ENCODE measurements at regions not wholly inside any gene's neighbourhood (a gene's known extent, or its start where the extent isn't known, plus 50 kb on each side); places are given as distances from the start of the nearest gene placed in this dataset.
"Not testable (repeated sequence)": the region's sequence is repeated elsewhere in the genome, so short reads cannot be mapped to it uniquely, and the experiment has no call there.

GRCh38 chr17:5864741-5865657 is 205.2 kb upstream of the WSCD1 start:
- no peak for DNase-seq (ENCODE audit: low read depth)

GRCh38 chr17:5866978-5867377 is 203.2 kb upstream of the WSCD1 start:
- DNase-seq (ENCODE audit: low read depth) = no peak

GRCh38 chr17:5869041-5869745 is 201.0 kb upstream of the WSCD1 start:
- no peak for DNase-seq (ENCODE audit: low read depth)

GRCh38 chr17:5870231-5870953 is 199.8 kb upstream of the WSCD1 start:
- no peak for DNase-seq (ENCODE audit: low read depth)

GRCh38 chr17:5871666-5872065 is 198.5 kb upstream of the WSCD1 start:
- DNase-seq (ENCODE audit: low read depth) = no peak

- no peak for DNase-seq (ENCODE audit: low read depth)
Measured at GRCh38 chr17:5872831-5873230, 197.3 kb upstream of the WSCD1 start.

- DNase-seq (ENCODE audit: low read depth) = no peak
Measured at GRCh38 chr17:5873781-5874180, 196.4 kb upstream of the WSCD1 start.

GRCh38 chr17:5874486-5874885 is 195.7 kb upstream of the WSCD1 start:
- DNase-seq (ENCODE audit: low read depth) = no peak

GRCh38 chr17:5877366-5877765 is 192.8 kb upstream of the WSCD1 start:
- no peak for DNase-seq (ENCODE audit: low read depth)

GRCh38 chr17:5877948-5878347 is 192.2 kb upstream of the WSCD1 start:
- DNase-seq (ENCODE audit: low read depth) = no peak

GRCh38 chr17:5881849-5882248 is 188.3 kb upstream of the WSCD1 start:
- DNase-seq (ENCODE audit: low read depth) = no peak

GRCh38 chr17:5883775-5884665 is 186.2 kb upstream of the WSCD1 start:
- DNase-seq (ENCODE audit: low read depth) = no peak

- no peak for DNase-seq (ENCODE audit: low read depth)
Measured at GRCh38 chr17:5885336-5885735, 184.8 kb upstream of the WSCD1 start.

GRCh38 chr17:5888811-5889210 is 181.4 kb upstream of the WSCD1 start:
- no peak for DNase-seq (ENCODE audit: low read depth)

- DNase-seq (ENCODE audit: low read depth) = no peak
Measured at GRCh38 chr17:5892921-5893675, 177.1 kb upstream of the WSCD1 start.

GRCh38 chr17:5893741-5894140 is 176.4 kb upstream of the WSCD1 start:
- no peak for DNase-seq (ENCODE audit: low read depth)

- DNase-seq (ENCODE audit: low read depth) = no peak
Measured at GRCh38 chr17:5895276-5895675, 174.9 kb upstream of the WSCD1 start.

GRCh38 chr17:5896215-5896614 is 174.0 kb upstream of the WSCD1 start:
- no peak for DNase-seq (ENCODE audit: low read depth)

- no peak for DNase-seq (ENCODE audit: low read depth)
Measured at GRCh38 chr17:5897275-5897911, 172.8 kb upstream of the WSCD1 start.

GRCh38 chr17:5897981-5898380 is 172.2 kb upstream of the WSCD1 start:
- DNase-seq (ENCODE audit: low read depth) = not testable (repeated sequence)

All from stimulated activated CD8-positive, alpha-beta memory T cell treated with anti-CD3 and anti-CD28 coated beads, Interleukin-12 subunit alpha, Interleukin-12 subunit beta, amount 100 ng/mL, for 4 hours (primary cell).